Heart left ventricle (tissue), 16 donors: ENCODE measurements at regions not wholly inside any gene's neighbourhood (a gene's known extent, or its start where the extent isn't known, plus 50 kb on each side); places are given as distances from the start of the nearest gene placed in this dataset.

Experiments used
- ATAC-seq, 4 donors: fragments of 200-7000 bp; cut with Tn5 transposase; one replicate each; pipeline ENCODE4 v1.9.1; 2020 to 2022; ENCODE audit warnings: moderate library complexity in 4 of 4, mild to moderate bottlenecking in 3 of 4, moderate number of reproducible peaks in 1 of 4
- DNase-seq, 5 donors: peaks; one replicate each; pipeline ENCODE4 v3.0.0-alpha.2; 2020
- H3K27ac ChIP-seq, 12 donors: fragments of 200-600 bp; sonication (generic) in 4 of 12; one replicate each; pipeline versions ENCODE4 v1.5.0 to v1.8.0; 2016 to 2022; ENCODE audit warnings: mild to moderate bottlenecking in 2 of 12
- H3K27me3 ChIP-seq, 9 donors: fragments of 200-600 bp; sonication (generic) in 2 of 9; one replicate each; pipeline versions ENCODE4 v1.5.1 to v1.8.0; 2016 to 2022; ENCODE audit warnings: mild to moderate bottlenecking in 3 of 9
- H3K36me3 ChIP-seq, 9 donors: fragments of 200-600 bp; sonication (generic) in 2 of 9; one replicate each; pipeline versions ENCODE4 v1.5.0 to v1.8.0; 2018 to 2022; ENCODE audit warnings: mild to moderate bottlenecking in 2 of 9
- H3K4me1 ChIP-seq, 12 donors: fragments of 200-600 bp; sonication (generic) in 4 of 12; one replicate each; pipeline versions ENCODE4 v1.5.0 to v1.8.0; 2016 to 2022; ENCODE audit warnings: mild to moderate bottlenecking in 3 of 12
- H3K4me3 ChIP-seq, 12 donors: fragments of 200-600 bp; sonication (generic) in 4 of 12; one replicate each; pipeline versions ENCODE4 v1.5.0 to v1.8.0; 2017 to 2022; ENCODE audit warnings: mild to moderate bottlenecking in 9 of 12, moderate library complexity in 4 of 12
- H3K9me3 ChIP-seq, 12 donors: fragments of 200-600 bp; sonication (generic) in 4 of 12; one replicate each; pipeline versions ENCODE4 v1.5.0 to v1.8.0; 2016 to 2022; ENCODE audit warnings: mild to moderate bottlenecking in 1 of 12
- POLR2A ChIP-seq, 2 donors: fragments of 450-650 bp; IDR thresholded peaks; one replicate each; pipeline ENCODE4 v1.6.1; 2017; ENCODE audit warnings: antibody characterized with exemption in 2 of 2, mild to moderate bottlenecking in 2 of 2, moderate library complexity in 2 of 2
- WGBS, 4 donors: extraction: QIAGEN DNeasy Blood & Tissue Kit in 2 of 4; methylation state at CpG; one replicate each; pipeline versions ENCODE4 v1.1.5 to v1.1.7; 2013 to 2018; 5-methylcytosine and 5-hydroxymethylcytosine counted together
- intact Hi-C, 10 donors: fragments of 100-400 bp; cut with DNase I; formaldehyde crosslinking; loops; one replicate each; pipeline versions ENCODE4 v1.11.1 to v1.14.2; 2022
- TF ChIP-seq, protein P1 (sequence below), 12 donors: fragments of 200-600 bp; sonication (generic) in 4 of 12; IDR thresholded peaks; one replicate each; pipeline versions ENCODE4 v1.5.0 to v1.8.0; 2018 to 2022; ENCODE audit warnings: antibody characterized with exemption in 12 of 12, mild to moderate bottlenecking in 5 of 12
- donor health status: ischemic (EF 13 %, LVEDD 7.1; RV severe dilation, severe dysfunction).
- donor health status: healthy with polysubstance abuse.
- donor health status: DM: no; HTN: yes; CAD: no.
- donor health status: DM: no; HTN: no; CAD: no.
- donor health status: ischemic (EF 25% LVEDD 6.9; RV normal size, moderate dysfunction).
- donor health status: ischemic (EF 25% LVEDD 5.7; RV mildly dilated, moderate dysfunction).
- donor health status: healthy.
- donor health status: DM: yes; HTN: yes; CAD: no.
- donor health status: ischemic (EF 35%, LVEDD 5.7; RV mildly dilated, moderate dysfunction).
- donor health status: nonischemic (EF 11% LVEDD 7.7; RV severe dilation, severe dysfunction).
- donor health status: DM: yes; HTN: yes; CAD: no.
- donor health status: PGD.
- donor health status: ischemic (EF 29% LVEDD 5.4; RV normal size, mild dysfunction).
- donor health status: nonischemic (EF 23%, LVEDD 6.1; RV moderate dilation, normal function).

DNA sequence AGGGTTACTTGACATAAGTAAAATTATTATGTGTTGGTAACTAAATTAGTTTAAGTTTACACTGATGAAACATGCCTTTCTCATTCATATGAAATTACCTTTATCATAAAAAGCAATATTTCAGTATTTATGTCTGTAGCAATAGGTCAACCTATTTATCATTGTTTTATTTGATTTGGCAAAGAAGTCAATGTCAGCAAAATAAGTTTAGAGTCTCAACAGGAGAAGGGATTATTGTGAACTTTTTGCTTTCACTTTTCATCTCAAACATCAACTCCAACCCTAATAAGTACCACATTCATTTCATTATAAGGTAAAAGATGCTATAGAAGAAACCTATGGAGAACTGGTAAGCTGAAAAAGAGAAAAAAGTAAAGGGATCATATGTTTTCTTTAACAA lies 1015.4 kb upstream of the ADGRL4 start:
- Histone ChIP-seq H3K4me3 (no peak overlapping the region), H3K9me3 (peaks cover 0 to 6% (median 0%) of the 10 kb centered on the region in 12 donors), H3K36me3 (no peaks in the 10 kb centered on the region), H3K27ac (no peak overlapping the region), H3K4me1 (no peaks in the 10 kb centered on the region), H3K27me3 (no peaks in the 10 kb centered on the region)
- intact Hi-C loops, result no loop called here
- no peak for DNase-seq
- TF ChIP-seq POLR2A (IDR thresholded peaks at IDR 0.05), result no peak
- TF ChIP-seq, protein P1, sequence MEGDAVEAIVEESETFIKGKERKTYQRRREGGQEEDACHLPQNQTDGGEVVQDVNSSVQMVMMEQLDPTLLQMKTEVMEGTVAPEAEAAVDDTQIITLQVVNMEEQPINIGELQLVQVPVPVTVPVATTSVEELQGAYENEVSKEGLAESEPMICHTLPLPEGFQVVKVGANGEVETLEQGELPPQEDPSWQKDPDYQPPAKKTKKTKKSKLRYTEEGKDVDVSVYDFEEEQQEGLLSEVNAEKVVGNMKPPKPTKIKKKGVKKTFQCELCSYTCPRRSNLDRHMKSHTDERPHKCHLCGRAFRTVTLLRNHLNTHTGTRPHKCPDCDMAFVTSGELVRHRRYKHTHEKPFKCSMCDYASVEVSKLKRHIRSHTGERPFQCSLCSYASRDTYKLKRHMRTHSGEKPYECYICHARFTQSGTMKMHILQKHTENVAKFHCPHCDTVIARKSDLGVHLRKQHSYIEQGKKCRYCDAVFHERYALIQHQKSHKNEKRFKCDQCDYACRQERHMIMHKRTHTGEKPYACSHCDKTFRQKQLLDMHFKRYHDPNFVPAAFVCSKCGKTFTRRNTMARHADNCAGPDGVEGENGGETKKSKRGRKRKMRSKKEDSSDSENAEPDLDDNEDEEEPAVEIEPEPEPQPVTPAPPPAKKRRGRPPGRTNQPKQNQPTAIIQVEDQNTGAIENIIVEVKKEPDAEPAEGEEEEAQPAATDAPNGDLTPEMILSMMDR (IDR thresholded peaks at IDR 0.05), result no peak
- ATAC-seq, result no peak

DNA sequence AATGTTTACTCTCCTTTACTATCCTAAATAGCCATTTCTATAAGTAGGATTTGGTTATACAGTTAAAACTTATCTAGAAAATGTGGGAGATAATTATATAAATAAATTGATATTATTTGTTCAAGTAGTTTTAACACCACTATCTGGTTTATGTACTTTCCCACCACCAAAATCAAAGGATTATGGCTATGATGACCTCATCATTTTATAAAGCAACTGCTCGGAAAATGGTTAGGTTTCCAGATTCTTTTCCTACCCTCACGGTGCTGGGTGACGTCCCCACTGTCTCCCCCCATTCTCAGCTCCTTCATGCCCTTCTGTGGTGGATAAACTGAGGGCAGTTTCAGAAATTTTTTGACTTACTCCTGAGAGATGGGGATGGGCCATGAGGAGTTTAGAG lies 1011.8 kb upstream of the ADGRL4 start:
- DNase-seq (no peak), ATAC-seq (no peak)
- Histone ChIP-seq H3K27ac (no peak overlapping the region), H3K4me1 (no peaks in the 10 kb centered on the region), H3K27me3 (no peaks in the 10 kb centered on the region), H3K9me3 (no peaks in the 10 kb centered on the region), H3K4me3 (no peak overlapping the region), H3K36me3 (no peaks in the 10 kb centered on the region)
- WGBS, 4 donors, result 79 to 89% (median 83%) methylated on average over 3 of the region's 3 CpGs
- intact Hi-C loops, result no loop called here
- TF ChIP-seq, protein P1 (IDR thresholded peaks at IDR 0.05), result no peak
- TF ChIP-seq POLR2A (IDR thresholded peaks at IDR 0.05), result no peak

DNA sequence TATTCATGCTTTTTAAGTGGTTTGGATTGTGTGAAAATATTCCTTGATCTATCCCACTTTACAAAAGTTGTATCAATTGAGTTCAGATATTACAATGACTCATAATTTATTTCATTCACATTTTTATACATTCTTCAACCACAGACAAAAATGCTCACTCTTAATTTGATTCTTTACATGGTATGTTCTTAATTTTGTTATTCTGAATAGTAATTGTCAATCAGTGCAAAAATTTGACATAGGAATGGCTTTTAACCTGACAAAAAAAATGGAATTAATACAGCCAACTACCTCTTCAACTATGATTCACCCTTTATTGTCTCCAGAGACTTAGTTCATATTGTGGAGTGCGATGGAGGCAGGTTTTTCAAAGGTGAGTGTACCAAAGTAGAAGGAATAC lies 1002.4 kb upstream of the ADGRL4 start:
- ATAC-seq (no peak), DNase-seq (no peak)
- H3K4me3 ChIP-seq, result no peak overlapping the region
- no peaks in the 10 kb centered on the region for H3K36me3 ChIP-seq
- H3K4me1 ChIP-seq, result no peaks in the 10 kb centered on the region
- no peak overlapping the region for H3K27ac ChIP-seq
- intact Hi-C loops, result no loop called here
- H3K9me3 ChIP-seq, result no peaks in the 10 kb centered on the region
- WGBS, 4 donors, result 87 to 94% (median 93%) methylated on average over 1 of the region's 1 CpG
- TF ChIP-seq, protein P1 (IDR thresholded peaks at IDR 0.05), result no peak
- no peak for TF ChIP-seq POLR2A (IDR thresholded peaks at IDR 0.05)
- no peaks in the 10 kb centered on the region for H3K27me3 ChIP-seq

DNA sequence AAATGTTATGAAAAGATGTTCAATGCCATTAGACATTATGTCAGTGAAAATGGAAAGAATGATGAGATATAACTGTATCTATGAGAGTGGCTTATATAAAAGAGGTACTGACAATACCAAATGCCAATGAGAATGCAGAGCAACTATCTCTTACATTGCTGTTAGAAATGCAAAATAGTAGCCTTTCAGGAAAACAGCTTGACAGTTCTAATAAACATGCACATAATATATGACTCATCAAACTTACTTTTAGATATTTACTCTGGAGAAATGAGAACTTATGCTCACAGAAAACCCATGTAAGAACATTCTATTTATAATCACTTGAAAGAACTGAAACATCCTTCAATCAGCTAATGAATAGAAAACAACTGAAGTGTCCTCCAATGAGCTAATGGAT lies 996.7 kb upstream of the ADGRL4 start:
- H3K4me1 ChIP-seq, result no peaks in the 10 kb centered on the region
- ATAC-seq (no peak), DNase-seq (no peak)
- no peaks in the 10 kb centered on the region for H3K36me3 ChIP-seq
- H3K27me3 ChIP-seq, result no peaks in the 10 kb centered on the region
- H3K4me3 ChIP-seq, result no peak overlapping the region
- no peak overlapping the region for H3K27ac ChIP-seq
- intact Hi-C loops, result no loop called here
- no peak for TF ChIP-seq POLR2A (IDR thresholded peaks at IDR 0.05)
- TF ChIP-seq, protein P1 (IDR thresholded peaks at IDR 0.05), result no peak
- peaks cover 0 to 12% (median 0%) of the 10 kb centered on the region in 12 donors for H3K9me3 ChIP-seq
